ENCODE measurements at regions not wholly inside any gene's neighbourhood (a gene's known extent, or its start where the extent isn't known, plus 50 kb on each side); places are given as distances from the start of the nearest gene placed in this dataset.
"Not testable (repeated sequence)": the region's sequence is repeated elsewhere in the genome, so short reads cannot be mapped to it uniquely, and the experiment has no call there.

GRCh38 chr4:101670370-101670769, 120.2 kb upstream of the BANK1 start:
- no peak for DNase-seq

GRCh38 chr4:101669832-101670188, 120.7 kb upstream of the BANK1 start:
- no peak for DNase-seq

GRCh38 chr4:101669138-101669831, 121.2 kb upstream of the BANK1 start:
- DNase-seq, result no peak

GRCh38 chr4:101667348-101667747, 123.2 kb upstream of the BANK1 start:
- DNase-seq, result no peak

- no peak for DNase-seq
Observed at GRCh38 chr4:101660607-101661006, 129.9 kb upstream of the BANK1 start.

GRCh38 chr4:101655857-101656256, 134.7 kb upstream of the BANK1 start:
- no peak for DNase-seq

- DNase-seq, result no peak
Observed at GRCh38 chr4:101655005-101655404, 135.5 kb upstream of the BANK1 start.

GRCh38 chr4:101651778-101652177, 138.8 kb upstream of the BANK1 start:
- no peak for DNase-seq

- DNase-seq, result no peak
Observed at GRCh38 chr4:101649790-101650515, 140.6 kb upstream of the BANK1 start.

- no peak for DNase-seq
Observed at GRCh38 chr4:101647710-101648034, 142.9 kb upstream of the BANK1 start.

- no peak for DNase-seq
Observed at GRCh38 chr4:101644516-101644915, 146.0 kb upstream of the BANK1 start.

- DNase-seq, result no peak
Observed at GRCh38 chr4:101643186-101643837, 147.2 kb upstream of the BANK1 start.

GRCh38 chr4:101632766-101633165, 157.8 kb upstream of the BANK1 start:
- not testable (repeated sequence) for DNase-seq

- DNase-seq, result no peak
Observed at GRCh38 chr4:101630319-101630986, 160.1 kb upstream of the BANK1 start.

- DNase-seq, result no peak
Observed at GRCh38 chr4:101621120-101621519, 169.4 kb upstream of the BANK1 start.

- no peak for DNase-seq
Observed at GRCh38 chr4:101615652-101616051, 174.9 kb upstream of the BANK1 start.

GRCh38 chr4:101606989-101607388, 183.5 kb upstream of the BANK1 start:
- DNase-seq, result not testable (repeated sequence)

- DNase-seq, result peak; percentile 4
Observed at GRCh38 chr4:101604976-101605375, 185.6 kb upstream of the BANK1 start.

GRCh38 chr4:101600287-101600686, 190.2 kb upstream of the BANK1 start:
- no peak for DNase-seq

GRCh38 chr4:101599620-101600019, 190.9 kb upstream of the BANK1 start:
- DNase-seq, result no peak

- DNase-seq, result no peak
Observed at GRCh38 chr4:101596781-101597552, 193.6 kb upstream of the BANK1 start.

GRCh38 chr4:101594588-101594987, 195.9 kb upstream of the BANK1 start:
- DNase-seq, result no peak

Measured in skin of body (tissue), 1 donor.